CD4-positive, alpha-beta T cell (primary cell): ENCODE measurements at regions not wholly inside any gene's neighbourhood (a gene's known extent, or its start where the extent isn't known, plus 50 kb on each side); places are given as distances from the start of the nearest gene placed in this dataset.

Experiments
- ATAC-seq: fragments of 200-7000 bp; cut with Tn5 transposase; one replicate; pipeline ENCODE4 v1.10.0; 2022; ENCODE audit warnings: mild to moderate bottlenecking; ENCODE audit not compliant: poor library complexity
- CTCF ChIA-PET: fragments of 350-600 bp; sonication (Branson Sonifier 250); formaldehyde crosslinking; loops from one replicate; lab custom pipeline; 2021; ENCODE audit warnings: antibody characterized with exemption, inconsistent platforms; lab: Charles Lee
- POLR2A ChIA-PET: fragments of 350-600 bp; sonication (Branson Sonifier 250); formaldehyde crosslinking; loops from one replicate; lab custom pipeline; 2021; ENCODE audit warnings: antibody characterized with exemption, inconsistent platforms; lab: Charles Lee
- DNase-seq, 14 experiments: peaks; one replicate each; pipeline ENCODE4 v3.0.0-alpha.2; 2013 to 2020; ENCODE audit warnings: mixed read lengths in 2 of 14
- H3K27ac ChIP-seq, 2 donors: one replicate each; pipeline versions ENCODE4 v1.5.1 to v1.7.0; 2013; ENCODE audit warnings: low read length in 2 of 2, low read depth in 1 of 2, mild to moderate bottlenecking in 1 of 2
- H3K27me3 ChIP-seq, 2 experiments: 1 replicate in 1 of 2; 2 replicates in 1 of 2; pipeline versions ENCODE4 v1.6.1 to v1.7.0; 2013; ENCODE audit warnings: low read length in 2 of 2, control low read depth in 1 of 2, mild to moderate bottlenecking in 1 of 2, moderate library complexity in 1 of 2; ENCODE audit not compliant: insufficient read depth in 2 of 2, control insufficient read depth in 1 of 2
- H3K36me3 ChIP-seq: one replicate; pipeline ENCODE4 v1.6.1; 2013; ENCODE audit warnings: low read length, control low read depth; ENCODE audit not compliant: insufficient read depth
- H3K4me1 ChIP-seq: one replicate; pipeline ENCODE4 v1.6.1; 2013; ENCODE audit warnings: low read length, control low read depth; ENCODE audit not compliant: insufficient read depth
- H3K4me3 ChIP-seq: one replicate; pipeline ENCODE4 v1.5.1; 2013; ENCODE audit warnings: mild to moderate bottlenecking, low read length, moderate library complexity
- H3K9me3 ChIP-seq, 2 experiments: 1 replicate in 1 of 2; 2 replicates in 1 of 2; pipeline versions ENCODE4 v1.6.1 to v1.7.0; 2013; ENCODE audit warnings: low read length in 2 of 2, mild to moderate bottlenecking in 2 of 2, control low read depth in 1 of 2, moderate library complexity in 1 of 2; ENCODE audit not compliant: control insufficient read depth in 1 of 2, insufficient read depth in 1 of 2
- H3K27ac Mint-ChIP-seq: one replicate; pipeline ENCODE4 v1.8.0; 2020; ENCODE audit warnings: mixed read lengths
- H3K27me3 Mint-ChIP-seq: one replicate; pipeline ENCODE4 v1.8.0; 2021; ENCODE audit warnings: mixed read lengths
- H3K36me3 Mint-ChIP-seq: one replicate; pipeline ENCODE4 v1.8.0; 2021; ENCODE audit warnings: low read depth, mixed read lengths
- H3K4me1 Mint-ChIP-seq: one replicate; pipeline ENCODE4 v1.8.0; 2021; ENCODE audit warnings: low read depth, mixed read lengths
- H3K4me3 Mint-ChIP-seq: one replicate; pipeline ENCODE4 v1.8.0; 2020; ENCODE audit warnings: mild to moderate bottlenecking, mixed read lengths
- H3K9me3 Mint-ChIP-seq: one replicate; pipeline ENCODE4 v1.8.0; 2020; ENCODE audit warnings: mixed read lengths
- intact Hi-C, 2 experiments: fragments of 100-400 bp; cut with DNase I in 1 of 2; cut with micrococcal nuclease in 1 of 2; formaldehyde crosslinking; loops; one replicate each; pipeline versions ENCODE4 v1.15.1 to v1.9.0; 2023 to 2025; cut with DNase I, micrococcal nuclease
- TF ChIP-seq, protein P1 (sequence below): fragments of 200-600 bp; IDR thresholded peaks from one replicate; pipeline ENCODE4 v1.8.0; 2022; ENCODE audit warnings: antibody characterized with exemption, mild to moderate bottlenecking

DNA sequence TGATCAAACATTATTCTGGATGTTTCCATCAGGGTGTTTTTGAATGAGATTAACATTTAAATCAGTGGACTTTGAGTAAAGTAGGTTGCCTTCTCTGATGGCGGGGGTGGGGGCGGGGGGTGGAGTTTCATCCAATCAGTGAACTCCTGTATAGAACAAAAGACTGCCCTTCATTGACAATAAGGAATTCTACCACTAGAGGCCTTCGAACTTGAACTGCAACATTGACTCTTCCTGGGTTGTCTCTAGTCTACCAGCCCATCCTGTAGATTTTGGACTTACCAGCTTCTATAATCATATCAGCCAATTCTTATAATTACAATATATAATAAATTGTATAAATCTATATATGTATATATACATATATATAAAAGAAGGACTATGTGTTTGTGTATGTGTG, 520.4 kb upstream of the CXADR start:
- no peaks in the 10 kb centered on the region for H3K9me3 ChIP-seq
- Mint-ChIP-seq H3K9me3 (peaks cover 6% of the 10 kb centered on the region), H3K4me1 (no peaks in the 10 kb centered on the region), H3K4me3 (no peak overlapping the region), H3K27me3 (no peaks in the 10 kb centered on the region), H3K27ac (no peak overlapping the region), H3K36me3 (no peaks in the 10 kb centered on the region)
- TF ChIP-seq, protein P1, sequence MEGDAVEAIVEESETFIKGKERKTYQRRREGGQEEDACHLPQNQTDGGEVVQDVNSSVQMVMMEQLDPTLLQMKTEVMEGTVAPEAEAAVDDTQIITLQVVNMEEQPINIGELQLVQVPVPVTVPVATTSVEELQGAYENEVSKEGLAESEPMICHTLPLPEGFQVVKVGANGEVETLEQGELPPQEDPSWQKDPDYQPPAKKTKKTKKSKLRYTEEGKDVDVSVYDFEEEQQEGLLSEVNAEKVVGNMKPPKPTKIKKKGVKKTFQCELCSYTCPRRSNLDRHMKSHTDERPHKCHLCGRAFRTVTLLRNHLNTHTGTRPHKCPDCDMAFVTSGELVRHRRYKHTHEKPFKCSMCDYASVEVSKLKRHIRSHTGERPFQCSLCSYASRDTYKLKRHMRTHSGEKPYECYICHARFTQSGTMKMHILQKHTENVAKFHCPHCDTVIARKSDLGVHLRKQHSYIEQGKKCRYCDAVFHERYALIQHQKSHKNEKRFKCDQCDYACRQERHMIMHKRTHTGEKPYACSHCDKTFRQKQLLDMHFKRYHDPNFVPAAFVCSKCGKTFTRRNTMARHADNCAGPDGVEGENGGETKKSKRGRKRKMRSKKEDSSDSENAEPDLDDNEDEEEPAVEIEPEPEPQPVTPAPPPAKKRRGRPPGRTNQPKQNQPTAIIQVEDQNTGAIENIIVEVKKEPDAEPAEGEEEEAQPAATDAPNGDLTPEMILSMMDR = no peak
- no peak overlapping the region for H3K4me3 ChIP-seq
- ChIA-PET POLR2A (no interaction called here), CTCF (no interaction called here)
- no peak for DNase-seq
- intact Hi-C loops = no loop called here
- no peaks in the 10 kb centered on the region for H3K36me3 ChIP-seq
- H3K4me1 ChIP-seq = no peaks in the 10 kb centered on the region
- no peak for ATAC-seq
- no peak overlapping the region for H3K27ac ChIP-seq
- H3K27me3 ChIP-seq = no peaks in the 10 kb centered on the region

DNA sequence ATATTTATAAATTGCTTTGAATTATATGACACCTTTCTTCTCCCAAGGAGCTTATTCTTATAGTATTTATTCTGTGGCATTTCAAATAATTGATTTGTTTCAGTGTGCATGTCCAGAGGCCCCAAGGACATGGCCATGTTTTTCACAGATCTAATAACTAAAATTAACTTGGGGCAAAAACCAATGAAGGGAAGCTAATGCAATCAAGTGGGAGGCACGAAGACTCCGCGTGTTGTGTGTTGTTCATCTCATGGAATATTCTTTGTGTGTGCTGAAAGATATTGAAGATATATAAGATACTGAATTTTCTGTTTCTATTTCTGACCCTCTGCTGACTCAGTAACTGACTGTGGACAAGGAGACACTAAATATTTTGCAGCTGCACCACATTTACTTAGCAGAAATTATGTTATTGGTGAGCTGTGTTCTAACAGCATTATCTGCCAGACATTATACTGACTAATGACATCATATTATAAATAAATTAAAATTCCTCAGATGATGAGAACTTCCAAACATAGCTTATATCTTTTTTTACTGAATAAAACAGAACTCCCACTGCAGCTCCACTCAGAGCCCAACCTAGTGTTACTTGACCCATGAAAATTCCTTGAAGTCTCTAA, 519.3 kb upstream of the CXADR start:
- intact Hi-C loops = no loop called here
- H3K4me3 Mint-ChIP-seq = no peak overlapping the region
- Histone ChIP-seq H3K4me3 (no peak overlapping the region), H3K27ac (no peak overlapping the region), H3K9me3 (no peaks in the 10 kb centered on the region), H3K27me3 (no peaks in the 10 kb centered on the region), H3K36me3 (no peaks in the 10 kb centered on the region), H3K4me1 (no peaks in the 10 kb centered on the region)
- peaks cover 8% of the 10 kb centered on the region for H3K9me3 Mint-ChIP-seq
- H3K27ac Mint-ChIP-seq = no peak overlapping the region
- H3K27me3 Mint-ChIP-seq = no peaks in the 10 kb centered on the region
- DNase-seq (no peak), ATAC-seq (no peak)
- no peaks in the 10 kb centered on the region for H3K36me3 Mint-ChIP-seq
- CTCF ChIA-PET = no interaction called here
- POLR2A ChIA-PET = no interaction called here
- TF ChIP-seq, protein P1 = no peak
- no peaks in the 10 kb centered on the region for H3K4me1 Mint-ChIP-seq

DNA sequence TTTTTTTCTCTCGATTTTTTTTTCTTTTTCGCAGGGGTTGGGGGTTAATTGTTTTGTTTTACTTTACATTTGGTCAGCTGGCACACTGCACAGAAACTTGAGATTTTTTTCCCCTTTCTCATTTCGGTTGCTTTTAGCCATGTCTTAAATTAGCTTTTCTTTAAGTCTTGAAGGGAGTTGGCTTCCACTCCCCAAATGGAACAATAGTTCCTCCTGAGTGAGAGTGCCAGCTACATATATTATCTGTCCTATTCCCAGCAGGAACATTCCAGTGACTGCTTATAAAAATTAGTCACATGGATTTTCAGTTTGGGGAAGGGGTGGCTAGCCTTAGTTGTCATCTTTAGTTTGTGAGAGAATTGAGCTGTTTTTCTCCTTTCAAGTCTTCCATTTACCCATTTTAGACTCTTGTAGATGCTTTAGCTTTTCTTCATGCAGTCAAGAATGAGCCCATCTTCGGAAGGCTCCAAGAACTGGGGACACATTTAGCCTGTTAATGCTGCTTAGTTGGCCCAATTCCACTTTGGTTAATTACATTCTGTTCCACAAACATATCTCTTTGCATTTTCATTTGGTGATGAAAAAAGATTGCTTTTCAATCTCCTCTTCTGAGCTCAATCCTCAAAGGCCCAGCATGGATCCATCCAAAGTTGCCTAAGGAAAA, 510.1 kb upstream of the CXADR start:
- H3K4me1 ChIP-seq = no peaks in the 10 kb centered on the region
- no peak overlapping the region for H3K4me3 ChIP-seq
- Mint-ChIP-seq H3K27ac (no peak overlapping the region), H3K4me1 (no peaks in the 10 kb centered on the region), H3K4me3 (no peak overlapping the region), H3K27me3 (no peaks in the 10 kb centered on the region), H3K9me3 (peaks cover 14% of the 10 kb centered on the region), H3K36me3 (no peaks in the 10 kb centered on the region)
- no peaks in the 10 kb centered on the region for H3K36me3 ChIP-seq
- H3K27ac ChIP-seq = no peak overlapping the region
- TF ChIP-seq, protein P1 = no peak
- ChIA-PET POLR2A (no interaction called here), CTCF (no interaction called here)
- H3K27me3 ChIP-seq = no peaks in the 10 kb centered on the region
- H3K9me3 ChIP-seq = no peaks in the 10 kb centered on the region
- intact Hi-C loops = no loop called here
- ATAC-seq (no peak), DNase-seq (no peak)
